HG03378 (cell line): ENCODE measurements at regions not wholly inside any gene's neighbourhood (a gene's known extent, or its start where the extent isn't known, plus 50 kb on each side); places are given as distances from the start of the nearest gene placed in this dataset.

Source experiments
- ATAC-seq: cut with Tn5 transposase; IDR thresholded peaks from one replicate; pipeline ENCODE4 v1.9.1; 2021; ENCODE audit warnings: mild to moderate bottlenecking, moderate library complexity; ENCODE audit not compliant: unreplicated experiment

- no peak for ATAC-seq
These were observed 403.9 kb upstream of the TNP1 start for GRCh38 chr2:217263756-217264155.

DNA sequence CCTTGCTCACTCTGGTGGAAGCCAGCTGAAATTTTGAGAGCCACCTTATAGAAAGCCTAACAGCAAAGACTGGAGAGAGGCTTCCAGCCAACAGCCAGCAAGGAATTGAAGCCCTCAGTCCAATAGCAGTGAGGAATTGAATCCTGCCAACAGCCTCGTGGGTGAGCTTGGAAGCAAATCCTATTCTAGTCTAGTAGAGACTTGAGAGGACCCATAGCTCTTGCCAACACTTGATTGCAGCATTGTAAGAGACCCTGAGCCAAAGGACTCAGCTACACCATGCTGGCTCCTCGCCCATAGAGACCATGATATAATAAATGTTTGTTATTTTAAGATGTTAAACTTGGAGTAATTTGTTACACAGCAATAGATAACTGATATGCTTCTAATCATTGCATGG, 403.0 kb upstream of the TNP1 start:
- ATAC-seq: no peak

- no peak for ATAC-seq
These were observed 401.6 kb upstream of the TNP1 start for GRCh38 chr2:217261452-217261851.

DNA sequence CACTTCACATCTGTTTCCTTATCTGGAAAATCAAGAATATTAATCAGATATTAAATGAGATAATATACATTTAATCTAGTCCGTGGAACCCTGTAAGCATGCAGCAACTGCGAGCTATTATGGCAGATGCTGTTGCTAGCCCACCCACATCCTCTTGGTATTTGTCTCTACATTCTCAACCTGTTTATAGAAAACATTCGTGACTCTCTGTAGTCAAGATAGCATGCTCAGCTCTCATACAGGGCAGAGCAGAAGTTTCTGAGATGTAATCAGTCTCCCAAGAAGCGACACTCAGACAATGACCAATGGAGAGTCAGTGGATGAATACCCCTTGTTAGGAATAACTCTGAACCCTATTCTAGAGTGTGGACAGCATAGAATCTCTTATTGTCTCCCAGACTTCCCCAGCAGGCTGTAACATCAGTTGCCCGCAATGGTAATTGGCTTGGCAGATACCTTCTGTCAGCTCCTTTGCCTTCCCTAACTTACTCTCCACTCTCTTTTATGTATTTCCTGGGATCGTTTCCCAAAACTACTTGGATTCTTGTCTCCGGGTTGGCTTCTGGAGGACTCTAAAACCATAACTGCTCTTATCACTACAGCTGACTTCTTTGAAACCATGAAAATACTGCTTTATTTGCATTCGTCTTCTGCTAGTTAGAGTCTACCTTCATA, 400.7 kb upstream of the TNP1 start:
- ATAC-seq: no peak

DNA sequence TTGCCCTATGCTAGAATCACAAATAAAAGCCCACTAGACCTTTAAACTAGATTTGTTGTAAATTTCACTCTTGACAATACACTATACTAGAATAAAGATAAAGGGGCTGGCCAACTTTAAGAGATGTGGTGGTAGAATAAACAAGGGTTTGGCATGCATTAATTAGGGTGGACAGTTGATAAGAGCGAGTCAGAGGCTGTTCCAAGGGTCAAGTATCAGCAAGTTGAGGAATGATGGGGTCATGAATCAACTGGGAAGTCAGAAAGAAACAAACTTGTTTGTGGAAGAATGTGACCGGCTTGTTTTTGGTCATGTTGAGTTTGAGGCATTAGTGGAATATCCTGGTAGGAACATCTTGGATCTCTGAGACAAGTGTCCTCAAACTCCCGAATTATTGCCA, 398.3 kb upstream of the TNP1 start:
- ATAC-seq: no peak

DNA sequence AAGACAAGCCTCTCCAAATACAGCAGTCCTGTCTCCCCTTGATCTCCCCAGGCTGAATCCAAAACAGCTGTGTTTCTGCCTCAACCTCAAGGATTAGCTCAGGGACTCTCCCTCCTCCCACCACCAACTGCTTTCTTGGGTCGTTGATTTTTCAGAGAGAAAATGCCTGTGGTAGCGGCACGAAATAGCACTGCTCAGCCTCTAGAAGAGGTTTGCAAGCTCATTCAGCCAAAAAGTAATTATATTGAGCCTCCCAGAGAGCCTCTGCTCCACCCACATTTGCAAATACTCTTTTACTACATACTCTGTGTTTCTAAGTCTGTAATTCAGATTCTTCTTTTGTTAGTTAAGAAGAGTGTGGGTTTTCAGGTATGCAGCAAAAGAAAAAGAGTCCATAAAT, 396.4 kb upstream of the TNP1 start:
- ATAC-seq: no peak

DNA sequence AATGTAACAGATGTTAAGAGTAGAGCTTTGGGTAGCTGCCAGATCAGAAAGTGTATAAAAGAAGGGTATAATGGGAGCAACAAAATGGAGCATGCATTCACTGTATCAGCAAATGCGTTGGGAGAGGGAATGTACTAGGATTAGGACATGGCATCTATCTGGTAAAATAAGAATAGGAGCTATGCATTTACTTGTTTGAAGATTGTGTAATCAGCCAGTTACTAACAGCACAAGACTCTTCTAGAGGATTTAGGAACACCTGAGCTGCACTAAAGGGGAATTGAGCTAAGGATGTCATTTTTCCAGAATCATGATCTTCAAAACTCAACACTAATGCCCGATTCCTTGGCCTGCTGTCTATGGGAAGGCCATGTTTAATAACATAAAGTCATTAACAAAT, 394.2 kb upstream of the TNP1 start:
- ATAC-seq: no peak

GRCh38 chr2:217252181-217252580, 392.3 kb upstream of the TNP1 start:
- ATAC-seq: no peak

DNA sequence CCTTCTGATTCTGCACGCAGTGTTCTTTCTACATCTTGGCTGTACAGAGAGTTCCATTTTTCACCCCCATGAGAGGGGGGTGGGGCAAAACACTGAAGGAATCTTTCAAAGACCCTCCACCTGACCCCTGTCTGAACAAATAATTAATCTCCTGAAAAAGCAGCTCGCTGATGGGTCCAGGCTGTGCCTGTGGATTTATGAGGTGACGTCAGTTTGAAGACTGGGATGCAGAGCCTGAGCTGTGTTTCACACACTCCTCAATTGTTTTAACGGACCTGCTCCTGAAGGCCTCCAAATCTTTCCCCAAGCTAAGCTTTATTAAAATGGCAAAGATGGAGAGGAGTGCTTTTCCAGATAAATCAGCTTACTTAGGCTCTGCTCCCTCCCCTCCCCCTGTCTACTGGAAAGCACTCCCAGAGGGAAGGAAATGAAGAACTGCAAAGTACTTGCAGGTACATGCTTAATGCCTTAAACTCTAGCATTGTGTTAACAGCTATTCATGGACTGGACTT, 390.2 kb upstream of the TNP1 start:
- no peak for ATAC-seq

GRCh38 chr2:217249121-217250012, 389.5 kb upstream of the TNP1 start:
- no peak for ATAC-seq

DNA sequence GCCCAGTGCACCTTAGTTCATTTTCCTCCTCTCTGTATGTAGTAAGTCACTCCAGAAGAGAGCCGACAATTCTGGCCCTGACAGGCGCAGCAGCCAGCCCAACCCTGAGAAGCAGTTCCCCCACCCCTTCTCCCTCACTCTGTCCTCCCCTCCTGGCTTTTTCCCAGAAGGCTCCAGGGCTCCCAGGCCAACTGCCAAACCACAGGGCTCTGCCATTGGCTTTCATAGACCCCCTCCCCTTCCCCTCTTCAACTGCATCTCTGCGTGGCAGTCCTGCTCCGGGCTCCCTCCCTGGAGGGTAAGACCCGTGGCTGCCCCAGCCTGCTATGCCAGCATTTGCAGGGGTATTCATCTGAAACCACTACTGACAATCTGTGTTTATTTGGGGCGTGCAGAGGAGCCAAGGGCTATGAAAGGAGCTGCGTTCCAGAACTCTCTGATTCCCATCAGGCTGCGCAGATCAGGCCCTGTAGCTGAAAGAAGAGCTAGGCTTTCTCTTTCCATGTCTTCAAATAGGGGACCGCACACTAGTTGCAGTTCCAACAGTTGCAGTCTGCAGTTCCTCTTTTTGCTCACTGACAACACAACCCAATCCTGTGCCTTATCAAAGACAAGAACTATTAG, 388.6 kb upstream of the TNP1 start:
- ATAC-seq: peak; percentile 96

DNA sequence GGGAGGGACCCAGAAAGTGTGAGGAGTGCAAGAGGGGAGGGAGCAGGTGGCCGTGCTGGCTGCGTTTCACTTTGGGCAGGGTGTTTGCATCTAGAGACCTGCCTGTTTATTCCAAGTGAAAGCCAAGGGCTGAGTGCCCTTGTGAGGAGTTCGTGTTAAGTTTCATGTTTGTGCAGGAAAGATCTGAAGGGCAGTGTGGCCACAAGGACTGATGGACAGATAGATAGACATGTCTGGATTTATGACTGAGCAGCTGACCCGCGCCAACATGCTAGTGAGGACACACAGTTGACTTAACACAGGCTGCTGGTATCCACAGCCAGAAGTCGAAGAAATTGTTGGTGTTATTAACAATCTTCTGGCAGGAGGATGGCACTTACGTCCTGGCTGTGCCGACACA, 387.6 kb upstream of the TNP1 start:
- ATAC-seq: no peak

DNA sequence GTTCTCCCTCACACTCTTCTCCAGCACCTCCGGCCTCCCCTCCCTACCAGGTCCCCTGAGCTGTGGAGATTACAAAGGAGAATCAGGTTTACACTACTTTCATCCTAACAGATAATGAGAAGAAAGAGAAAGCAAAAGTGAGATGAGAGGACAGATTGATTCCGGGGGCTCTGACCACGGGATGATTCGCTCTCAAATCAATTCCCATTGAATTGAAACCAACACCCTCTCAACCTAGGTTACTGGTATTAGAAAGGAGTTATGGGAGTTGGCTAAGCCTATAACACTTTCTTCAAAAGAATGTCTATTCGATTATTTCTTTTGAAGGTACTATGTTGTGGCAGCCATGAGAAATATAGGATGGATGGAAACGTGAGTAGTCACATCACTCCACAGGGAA, 386.2 kb upstream of the TNP1 start:
- ATAC-seq: no peak

- no peak for ATAC-seq
These were observed 385.0 kb upstream of the TNP1 start for GRCh38 chr2:217244815-217245214.

DNA sequence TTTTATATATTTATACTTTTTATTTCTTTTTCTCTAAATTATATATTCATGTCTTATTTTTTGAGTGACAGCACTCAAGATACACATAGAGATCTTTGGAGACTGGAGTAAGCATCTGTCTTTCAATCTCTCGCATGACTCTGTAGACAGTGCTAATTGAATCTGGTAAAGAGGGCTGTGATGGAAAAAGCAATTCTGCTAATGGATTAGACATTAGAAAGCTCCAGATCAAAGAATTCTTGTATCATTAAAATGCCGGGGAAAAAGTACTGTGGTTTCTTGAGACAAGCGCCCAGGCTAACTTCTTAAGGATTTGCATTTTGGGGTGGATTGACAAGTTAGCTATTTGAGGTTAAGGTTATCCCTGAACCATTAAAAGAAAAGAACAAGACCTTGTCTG, 383.1 kb upstream of the TNP1 start:
- no peak for ATAC-seq

DNA sequence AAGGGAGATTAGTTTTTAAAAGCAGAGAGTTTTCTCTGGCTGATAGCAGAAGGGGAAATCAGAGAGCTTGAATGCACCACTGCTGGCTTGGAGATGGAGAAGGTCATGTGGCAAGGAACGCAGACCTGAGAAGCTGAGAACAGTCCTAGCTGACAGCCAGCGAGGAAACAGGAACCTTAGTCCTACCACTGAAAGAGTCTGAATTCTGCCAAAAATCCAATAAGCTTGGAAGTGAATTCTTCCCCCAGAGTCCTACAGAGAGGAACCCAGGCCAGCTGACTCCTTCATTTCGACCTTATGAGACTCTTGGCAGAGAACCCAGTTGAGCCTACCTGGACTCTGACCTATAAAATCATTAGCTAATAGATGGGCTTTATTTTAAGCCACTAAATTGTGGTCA, 371.9 kb upstream of the TNP1 start:
- no peak for ATAC-seq

- ATAC-seq: no peak
These were observed 371.3 kb upstream of the TNP1 start for GRCh38 chr2:217231212-217231611.

DNA sequence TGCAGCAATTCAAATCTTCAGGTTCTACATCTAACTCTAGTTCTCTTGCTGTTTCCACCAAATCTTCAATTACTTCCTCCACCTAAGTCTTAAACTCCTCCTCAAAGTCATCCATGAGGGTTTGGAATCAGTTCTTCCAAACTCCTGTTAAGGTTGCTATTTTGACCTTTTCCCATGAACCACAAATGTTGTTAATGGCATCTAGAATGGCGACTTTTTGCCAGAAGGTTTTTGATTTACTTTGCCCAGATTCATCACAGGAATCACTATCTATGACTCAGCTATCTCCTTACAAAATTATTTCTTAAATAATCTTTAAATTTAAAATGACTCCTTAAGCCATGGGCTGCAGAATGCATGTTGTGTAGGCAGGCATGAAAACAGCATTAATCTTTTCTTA, 368.9 kb upstream of the TNP1 start:
- no peak for ATAC-seq

GRCh38 chr2:217227794-217228193, 367.9 kb upstream of the TNP1 start:
- no peak for ATAC-seq

GRCh38 chr2:217225596-217225995, 365.7 kb upstream of the TNP1 start:
- ATAC-seq: no peak

- peak; percentile 85 for ATAC-seq
These were observed 363.5 kb upstream of the TNP1 start for GRCh38 chr2:217223222-217223930.
